GM19035 (cell line): ENCODE measurements at regions not wholly inside any gene's neighbourhood (a gene's known extent, or its start where the extent isn't known, plus 50 kb on each side); places are given as distances from the start of the nearest gene placed in this dataset.
"Not testable (repeated sequence)": the region's sequence is repeated elsewhere in the genome, so short reads cannot be mapped to it uniquely, and the experiment has no call there.

Source experiments
- ATAC-seq: cut with Tn5 transposase; IDR thresholded peaks from one replicate; pipeline ENCODE4 v1.9.1; 2021; ENCODE audit not compliant: unreplicated experiment

DNA sequence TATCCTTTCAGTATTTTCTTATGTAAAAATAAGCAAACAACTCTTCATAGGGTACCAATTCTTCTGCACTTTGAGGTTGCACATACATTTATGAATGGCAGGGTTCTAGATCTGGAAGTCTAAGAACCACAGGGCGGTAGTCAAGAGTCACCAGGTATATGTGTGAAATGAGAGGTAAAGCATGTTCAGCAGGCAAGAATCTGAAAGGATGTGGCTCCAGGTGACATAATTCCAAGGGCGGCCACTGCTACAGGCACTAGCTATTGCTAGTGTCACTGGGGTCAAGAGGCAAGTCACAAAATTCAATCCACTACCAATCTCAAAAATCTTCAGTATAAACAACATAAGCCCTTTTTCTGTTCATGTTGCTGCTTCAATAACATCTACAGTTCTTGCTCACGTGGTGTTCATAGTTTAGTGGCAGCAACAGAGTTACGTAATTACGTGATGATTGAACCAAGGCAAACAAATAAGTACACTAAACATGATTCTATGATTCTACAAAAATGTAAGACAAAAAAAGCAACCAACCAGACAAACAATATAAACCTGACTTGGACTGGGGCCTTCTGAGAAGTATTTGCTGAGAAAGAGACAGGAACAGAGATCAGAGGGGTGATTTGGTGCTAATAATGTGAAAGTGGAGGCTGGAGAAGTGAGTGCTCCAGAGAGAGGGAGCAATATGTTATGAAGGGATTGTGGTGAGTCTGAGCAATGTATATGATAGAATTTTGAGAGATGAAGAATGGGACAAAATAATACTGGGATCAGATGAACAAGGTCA is 101.7 kb downstream of the NAA11 start:
- ATAC-seq = no peak

- ATAC-seq = no peak
These were observed 108.8 kb downstream of the NAA11 start for GRCh38 chr4:79217025-79217424.

DNA sequence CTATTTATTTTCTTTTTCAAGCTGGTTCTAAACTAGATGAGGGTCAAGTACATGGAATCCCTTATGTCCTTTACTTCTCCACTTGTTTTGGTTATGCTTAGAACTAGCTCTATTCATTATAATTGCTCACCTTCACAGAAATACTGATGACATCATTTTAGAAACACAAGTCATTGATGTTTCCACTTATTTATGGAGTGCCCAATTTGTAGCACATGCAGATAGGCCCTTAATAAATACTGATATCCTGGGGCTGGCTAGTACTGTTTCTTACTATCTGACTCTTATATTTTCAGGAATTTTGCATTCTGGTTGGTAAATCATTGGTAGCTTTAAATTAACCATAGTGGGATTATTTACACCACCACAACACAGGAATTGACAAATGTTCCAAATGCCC is 112.2 kb downstream of the NAA11 start:
- no peak for ATAC-seq

GRCh38 chr4:79213010-79213409 is 112.9 kb downstream of the NAA11 start:
- no peak for ATAC-seq

DNA sequence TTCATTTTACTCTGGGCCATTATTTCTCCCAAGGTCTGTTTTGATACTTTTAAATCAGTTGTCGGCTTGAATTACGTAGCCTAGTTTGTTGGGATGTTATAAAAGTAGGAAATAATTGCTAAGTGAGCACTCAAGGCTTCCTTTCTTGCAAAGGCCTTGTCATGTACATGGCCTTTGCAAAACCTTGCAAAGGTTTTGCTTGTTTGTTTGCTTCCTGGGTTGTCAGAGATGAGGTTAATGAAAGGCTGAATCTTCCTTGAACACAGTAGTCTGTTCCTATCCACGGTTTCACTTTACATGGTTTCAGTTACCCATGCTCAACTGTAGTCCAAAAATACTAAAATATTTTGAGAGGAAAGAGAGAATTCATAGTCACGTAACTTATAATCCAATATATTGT is 113.5 kb downstream of the NAA11 start:
- ATAC-seq = no peak

DNA sequence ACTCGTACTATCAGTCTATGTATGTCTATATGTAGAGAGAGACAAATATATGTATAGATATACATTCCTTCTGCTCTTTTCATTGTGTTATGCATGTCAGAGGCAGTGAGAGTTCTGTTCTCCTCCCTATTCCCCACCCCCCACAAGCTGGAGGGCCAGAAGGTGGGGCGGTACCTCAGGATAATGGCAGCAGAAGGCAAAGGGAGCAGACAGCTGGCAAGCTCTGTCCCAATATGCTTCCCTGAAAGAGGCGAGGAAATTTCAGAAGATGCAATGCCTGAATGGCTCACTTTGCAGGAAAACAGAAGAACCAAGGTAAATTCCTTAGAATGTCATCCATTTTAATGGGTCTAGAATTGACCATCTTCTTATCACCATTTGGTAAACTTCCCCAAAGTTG is 114.4 kb downstream of the NAA11 start:
- no peak for ATAC-seq

DNA sequence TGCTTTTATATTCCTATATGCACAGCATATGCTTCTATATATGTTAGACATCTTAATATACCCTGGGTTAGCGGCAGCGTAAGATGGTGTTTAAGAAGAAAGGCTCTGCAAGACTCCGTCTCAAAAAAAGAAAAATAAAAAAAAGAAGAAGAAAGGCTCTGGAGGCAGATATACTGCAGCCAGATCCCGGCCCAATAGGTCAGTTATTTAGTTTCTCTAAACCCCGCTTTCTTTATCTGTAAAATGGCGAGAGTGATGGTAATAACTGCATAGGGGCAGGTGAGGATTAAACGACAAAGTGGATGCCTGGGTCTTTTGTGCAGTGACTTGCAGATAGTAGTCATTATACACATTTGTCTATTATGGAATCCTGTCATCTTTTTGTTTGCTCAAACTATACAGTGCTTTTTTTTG is 115.2 kb downstream of the NAA11 start:
- ATAC-seq = no peak

- ATAC-seq = no peak
These were observed 115.8 kb downstream of the NAA11 start for GRCh38 chr4:79209822-79210635.

DNA sequence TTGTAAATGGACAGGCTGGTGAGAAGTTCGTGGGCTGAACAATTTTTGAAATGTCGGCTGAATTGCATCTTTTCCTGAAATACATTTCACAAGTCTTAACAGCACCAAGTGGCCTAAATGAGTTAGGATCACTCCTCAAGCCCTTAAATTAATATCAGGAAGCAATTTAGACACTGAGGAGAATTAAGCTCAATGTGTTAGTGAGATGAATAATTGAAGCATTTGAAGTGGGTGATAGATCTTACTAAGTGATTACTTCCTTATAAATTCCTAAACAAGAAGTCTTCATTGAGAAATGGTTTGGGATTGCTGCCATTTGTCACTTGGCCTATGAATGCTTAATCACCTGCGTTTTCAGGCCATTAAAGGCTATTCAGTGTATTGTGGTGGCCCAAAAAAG is 116.8 kb downstream of the NAA11 start:
- no peak for ATAC-seq

GRCh38 chr4:79207281-79207680 is 118.6 kb downstream of the NAA11 start:
- ATAC-seq = no peak

DNA sequence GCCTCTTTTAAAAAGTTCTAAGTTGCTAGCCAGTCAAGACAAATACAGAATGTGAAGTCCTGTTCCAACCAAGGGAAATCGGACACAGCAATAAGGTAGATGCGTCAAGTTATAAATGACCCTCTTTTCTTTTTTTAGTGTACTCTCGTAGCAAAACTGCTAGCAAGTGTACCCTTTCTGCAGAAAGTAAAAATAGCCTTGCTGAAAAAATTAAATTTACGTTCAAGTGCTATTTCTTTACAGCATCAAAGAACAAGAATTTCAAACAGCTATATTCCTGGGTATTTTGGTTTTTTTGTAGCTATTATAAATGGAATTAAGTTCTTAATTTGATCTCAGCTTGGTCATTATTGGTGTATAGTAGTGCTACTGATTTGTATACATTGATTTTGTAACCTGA is 119.2 kb downstream of the NAA11 start:
- no peak for ATAC-seq

GRCh38 chr4:79205121-79205520 is 120.7 kb downstream of the NAA11 start:
- no peak for ATAC-seq

- ATAC-seq = no peak
These were observed 123.9 kb downstream of the NAA11 start for GRCh38 chr4:79201971-79202370.

- no peak for ATAC-seq
These were observed 126.1 kb downstream of the NAA11 start for GRCh38 chr4:79199743-79200142.

GRCh38 chr4:79198951-79199587 is 126.8 kb downstream of the NAA11 start:
- no peak for ATAC-seq

DNA sequence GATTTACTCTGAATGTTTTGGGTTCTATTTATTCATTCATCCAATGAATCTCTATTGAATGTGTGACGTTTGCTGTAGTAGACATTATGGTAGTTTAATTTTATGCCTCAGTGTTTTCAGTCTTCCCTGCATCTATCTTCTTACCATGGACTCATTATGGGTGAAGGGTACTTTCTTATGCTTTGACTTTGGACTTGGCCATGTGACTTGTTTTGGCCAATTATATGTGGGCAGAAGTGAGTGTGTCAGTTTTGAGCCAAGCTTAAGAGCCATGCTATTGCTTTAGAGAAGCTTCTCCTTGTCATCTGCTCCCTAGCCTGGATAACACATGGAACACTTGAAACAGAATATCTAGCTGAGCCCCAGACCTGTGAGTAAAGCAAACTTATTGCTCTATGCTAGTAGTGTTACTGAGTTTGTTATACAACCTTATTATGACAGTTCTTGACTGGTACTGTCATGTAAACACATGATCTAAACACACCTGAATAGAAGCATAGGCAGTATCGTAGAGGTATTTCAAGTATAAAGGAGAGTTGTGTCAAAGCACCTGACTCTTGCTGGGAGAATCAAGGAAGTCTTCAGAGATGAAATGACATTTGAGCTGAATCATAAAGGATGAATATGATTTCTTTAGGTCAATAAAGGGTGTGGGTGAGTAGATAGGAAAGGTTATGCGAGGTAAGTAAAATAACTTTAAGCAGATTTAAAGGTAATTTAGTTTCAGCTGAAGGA is 128.4 kb downstream of the NAA11 start:
- ATAC-seq = no peak

GRCh38 chr4:79191292-79191691 is 134.6 kb downstream of the NAA11 start:
- not testable (repeated sequence) for ATAC-seq

DNA sequence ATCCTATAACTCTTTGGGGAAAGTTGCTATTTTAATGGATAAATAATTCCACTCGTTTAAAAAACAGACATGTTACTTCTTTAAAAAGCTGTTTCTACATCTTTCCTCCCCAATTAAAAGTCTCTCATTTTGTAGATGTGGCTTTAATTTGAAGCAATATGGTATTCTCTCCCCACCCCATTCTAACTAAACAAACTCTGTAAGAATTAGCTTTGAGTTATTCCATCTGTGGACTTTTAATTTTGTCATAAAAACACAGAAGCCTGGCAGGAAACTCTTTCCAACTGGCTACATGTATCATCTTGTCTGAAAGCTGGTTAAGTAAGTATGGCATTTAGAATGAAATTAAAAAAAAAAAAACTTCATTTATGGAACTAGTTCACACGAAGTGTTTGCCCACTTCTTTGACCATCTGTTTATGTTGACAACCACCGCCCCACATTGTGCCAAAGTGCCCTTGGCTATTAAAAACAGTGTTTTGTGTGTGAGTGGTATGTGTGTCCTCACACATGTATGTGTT is 140.3 kb downstream of the NAA11 start:
- ATAC-seq = no peak

- no peak for ATAC-seq
These were observed 141.4 kb downstream of the NAA11 start for GRCh38 chr4:79184476-79184875.

DNA sequence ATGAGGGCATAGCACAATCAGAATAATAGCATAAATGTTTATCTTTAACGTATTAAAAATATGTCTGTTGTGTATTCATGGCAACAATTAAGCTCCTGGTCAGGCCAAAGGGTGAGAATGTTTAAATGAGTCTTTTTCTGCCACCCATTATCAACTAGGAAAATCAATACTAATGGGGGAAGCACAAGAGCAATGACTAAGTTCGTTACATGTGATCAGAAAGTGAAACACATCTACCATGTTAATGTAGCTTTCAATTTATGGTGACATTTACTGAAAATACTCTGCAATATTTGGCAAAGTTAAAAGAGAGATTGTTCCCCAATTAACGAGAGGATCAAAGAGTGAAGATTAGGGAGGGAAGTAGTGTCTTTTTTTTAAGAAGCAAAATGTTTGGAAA is 143.7 kb downstream of the NAA11 start:
- no peak for ATAC-seq

- ATAC-seq = no peak
These were observed 144.7 kb downstream of the NAA11 start for GRCh38 chr4:79181190-79181589.
